Activated naive CD4-positive, alpha-beta T cell treated with anti-CD3 and anti-CD28 coated beads, Interleukin-2, amount 50 U/mL, for 72 hours (primary cell): ENCODE measurements at regions not wholly inside any gene's neighbourhood (a gene's known extent, or its start where the extent isn't known, plus 50 kb on each side); places are given as distances from the start of the nearest gene placed in this dataset.

ENCODE experiments used
- ATAC-seq, 2 donors: fragments of 150-1000 bp; cut with Tn5 transposase; 2 replicates each; pipeline ENCODE4 v1.10.0; 2021; ENCODE audit warnings: mild to moderate bottlenecking in 2 of 2, moderate library complexity in 2 of 2
- DNase-seq, 2 donors: peaks; one replicate each; pipeline ENCODE4 v3.0.0; 2021 to 2022; ENCODE audit warnings: low spot score in 2 of 2
- H3K27ac Mint-ChIP-seq, 2 donors: one replicate each; pipeline ENCODE4 v1.8.0; 2022; ENCODE audit warnings: mild to moderate bottlenecking in 2 of 2, mixed read lengths in 2 of 2
- H3K36me3 Mint-ChIP-seq, 2 donors: one replicate each; pipeline ENCODE4 v1.8.0; 2022; ENCODE audit warnings: mixed read lengths in 2 of 2
- H3K9me3 Mint-ChIP-seq, 2 donors: one replicate each; pipeline ENCODE4 v1.8.0; 2022; ENCODE audit warnings: mixed read lengths in 2 of 2

DNA sequence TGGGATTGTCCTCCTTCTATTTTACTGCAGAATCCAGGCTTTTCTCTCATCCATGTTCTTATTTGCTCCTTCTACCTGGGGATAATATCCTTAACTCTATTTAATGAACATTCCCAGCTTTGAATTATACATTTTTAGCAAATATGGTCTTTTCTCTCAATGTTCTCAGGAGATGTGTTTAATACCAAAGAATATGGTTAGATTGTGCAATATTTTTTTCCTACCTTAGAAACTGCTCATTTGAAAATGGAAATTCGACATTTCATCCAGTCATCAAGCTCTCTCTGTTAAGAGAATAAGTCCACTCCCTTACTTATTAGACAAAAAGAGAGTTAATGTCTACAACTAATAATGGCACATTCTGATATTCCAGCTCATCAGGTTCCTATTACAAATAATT, 160.4 kb upstream of the GULP1 start:
- Mint-ChIP-seq H3K36me3 (no peaks in the 10 kb centered on the region), H3K9me3 (peaks cover 0 to 3% of the 10 kb centered on the region in 2 donors), H3K27ac (no peak overlapping the region)
- ATAC-seq (no peak), DNase-seq (no peak)

GRCh38 chr2:188132385-188132784, 159.3 kb upstream of the GULP1 start:
- no peak for ATAC-seq
- H3K27ac Mint-ChIP-seq: no peak overlapping the region
- DNase-seq: no peak
- no peaks in the 10 kb centered on the region for H3K36me3 Mint-ChIP-seq
- peaks cover 0 to 3% of the 10 kb centered on the region in 2 donors for H3K9me3 Mint-ChIP-seq

- no peak for ATAC-seq
Observed at GRCh38 chr2:188134241-188134640, 157.4 kb upstream of the GULP1 start.

DNA sequence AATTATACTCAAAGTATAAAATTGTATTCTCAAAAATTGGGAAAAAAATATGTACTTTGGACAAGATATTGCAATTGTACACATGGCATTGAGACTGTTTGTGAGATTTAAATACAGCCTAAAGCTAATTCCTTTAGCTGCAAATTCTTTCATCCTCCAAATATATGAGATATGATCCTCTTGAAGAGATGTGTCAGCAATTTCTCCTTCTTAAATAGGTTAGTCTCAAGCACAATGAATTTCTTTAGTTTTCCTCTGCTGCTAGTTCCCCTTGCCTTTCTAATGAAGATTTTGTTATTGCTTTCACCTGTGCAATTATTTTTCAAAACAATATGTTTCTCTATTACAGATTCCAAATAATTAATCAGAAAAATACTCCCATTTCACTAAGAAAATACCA, 153.4 kb upstream of the GULP1 start:
- no peak for ATAC-seq
- DNase-seq: no peak
- Mint-ChIP-seq H3K36me3 (no peaks in the 10 kb centered on the region), H3K9me3 (peaks cover 0 to 4% of the 10 kb centered on the region in 2 donors), H3K27ac (no peak overlapping the region)

More at GRCh38 chr2:188134241-188134640, 157.4 kb upstream of the GULP1 start:
- DNase-seq: no peak
- H3K27ac Mint-ChIP-seq: no peak overlapping the region
- H3K36me3 Mint-ChIP-seq: no peaks in the 10 kb centered on the region
- H3K9me3 Mint-ChIP-seq: peaks cover 0 to 3% of the 10 kb centered on the region in 2 donors

DNA sequence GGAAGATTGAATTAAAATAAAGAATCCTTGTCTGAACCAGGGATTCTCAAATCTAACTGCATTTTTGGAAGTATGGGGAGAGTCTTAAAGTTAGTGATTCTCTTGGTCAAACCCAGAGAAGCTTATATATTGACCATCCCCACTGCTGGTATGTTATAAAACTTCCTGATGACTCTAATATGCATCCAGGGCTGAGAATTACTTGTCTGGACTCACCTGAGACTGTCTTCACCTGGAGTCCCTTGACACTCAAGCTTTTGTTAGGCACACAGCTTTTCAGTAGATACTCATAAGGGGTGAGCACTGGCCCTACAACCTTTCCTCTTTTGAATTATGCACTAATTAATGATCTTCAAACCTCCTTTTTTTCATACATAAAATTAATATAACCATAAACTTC, 149.6 kb upstream of the GULP1 start:
- H3K27ac Mint-ChIP-seq: no peak overlapping the region
- H3K36me3 Mint-ChIP-seq: no peaks in the 10 kb centered on the region
- ATAC-seq (no peak), DNase-seq (no peak)
- peaks cover 0 to 4% of the 10 kb centered on the region in 2 donors for H3K9me3 Mint-ChIP-seq

DNA sequence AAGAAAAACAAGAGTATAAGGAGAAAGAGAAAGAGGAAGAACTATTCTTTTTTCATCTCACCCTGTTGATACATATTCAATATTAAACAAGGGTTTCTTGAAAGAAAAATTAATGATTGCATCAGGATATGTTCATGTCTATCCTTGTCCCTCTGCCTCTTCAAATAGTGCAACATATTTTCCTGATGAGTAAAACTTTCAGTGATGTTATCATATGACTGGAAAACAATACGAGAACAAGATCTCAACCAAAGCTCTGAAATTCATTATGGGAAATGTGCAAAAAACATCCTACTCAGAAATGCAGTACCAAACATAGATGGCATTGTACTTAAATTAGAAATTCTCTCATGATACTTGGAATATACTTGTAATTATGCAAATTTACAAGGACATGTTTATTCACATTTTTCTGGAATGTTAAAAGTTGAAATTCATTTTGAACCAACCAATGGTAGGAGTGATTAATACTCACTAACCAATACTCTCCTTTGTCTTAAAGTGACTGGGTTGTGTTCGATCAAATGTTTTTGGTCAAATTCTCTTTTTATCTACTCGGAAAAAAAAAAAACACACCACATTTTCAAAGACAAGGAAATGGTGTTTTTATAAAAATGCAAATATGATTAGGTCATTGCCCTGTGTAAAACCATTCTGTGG, 148.9 kb upstream of the GULP1 start:
- H3K9me3 Mint-ChIP-seq: peaks cover 0 to 4% of the 10 kb centered on the region in 2 donors
- no peak for ATAC-seq
- no peak for DNase-seq
- no peak overlapping the region for H3K27ac Mint-ChIP-seq
- no peaks in the 10 kb centered on the region for H3K36me3 Mint-ChIP-seq

GRCh38 chr2:188145885-188146284, 145.8 kb upstream of the GULP1 start:
- Mint-ChIP-seq H3K9me3 (peaks cover 0 to 4% of the 10 kb centered on the region in 2 donors), H3K36me3 (no peaks in the 10 kb centered on the region), H3K27ac (no peak overlapping the region)
- no peak for DNase-seq
- no peak for ATAC-seq

- ATAC-seq (no peak), DNase-seq (no peak)
- Mint-ChIP-seq H3K9me3 (no peaks in the 10 kb centered on the region), H3K27ac (no peak overlapping the region), H3K36me3 (no peaks in the 10 kb centered on the region)
Observed at GRCh38 chr2:188146888-188147287, 144.8 kb upstream of the GULP1 start.

DNA sequence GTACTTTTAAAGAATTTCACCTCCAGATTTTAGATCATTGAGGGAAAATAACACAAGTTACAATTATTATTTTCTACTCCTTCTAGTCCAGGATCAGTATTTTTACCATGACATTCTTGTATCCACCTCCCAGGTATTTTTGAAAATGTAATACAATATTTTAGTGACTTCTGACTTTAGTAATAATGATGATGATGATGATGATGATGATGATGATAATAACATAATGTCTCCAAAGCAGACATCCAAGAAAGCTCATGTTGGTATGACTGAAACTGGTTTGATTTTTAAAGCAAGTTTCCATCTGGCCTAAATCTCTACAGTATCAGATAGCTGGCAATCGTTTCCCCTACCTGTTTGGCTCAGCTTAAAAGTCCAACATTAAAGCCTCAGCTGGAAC, 140.0 kb upstream of the GULP1 start:
- Mint-ChIP-seq H3K36me3 (no peaks in the 10 kb centered on the region), H3K9me3 (no peaks in the 10 kb centered on the region), H3K27ac (no peak overlapping the region)
- DNase-seq (no peak), ATAC-seq (no peak)

DNA sequence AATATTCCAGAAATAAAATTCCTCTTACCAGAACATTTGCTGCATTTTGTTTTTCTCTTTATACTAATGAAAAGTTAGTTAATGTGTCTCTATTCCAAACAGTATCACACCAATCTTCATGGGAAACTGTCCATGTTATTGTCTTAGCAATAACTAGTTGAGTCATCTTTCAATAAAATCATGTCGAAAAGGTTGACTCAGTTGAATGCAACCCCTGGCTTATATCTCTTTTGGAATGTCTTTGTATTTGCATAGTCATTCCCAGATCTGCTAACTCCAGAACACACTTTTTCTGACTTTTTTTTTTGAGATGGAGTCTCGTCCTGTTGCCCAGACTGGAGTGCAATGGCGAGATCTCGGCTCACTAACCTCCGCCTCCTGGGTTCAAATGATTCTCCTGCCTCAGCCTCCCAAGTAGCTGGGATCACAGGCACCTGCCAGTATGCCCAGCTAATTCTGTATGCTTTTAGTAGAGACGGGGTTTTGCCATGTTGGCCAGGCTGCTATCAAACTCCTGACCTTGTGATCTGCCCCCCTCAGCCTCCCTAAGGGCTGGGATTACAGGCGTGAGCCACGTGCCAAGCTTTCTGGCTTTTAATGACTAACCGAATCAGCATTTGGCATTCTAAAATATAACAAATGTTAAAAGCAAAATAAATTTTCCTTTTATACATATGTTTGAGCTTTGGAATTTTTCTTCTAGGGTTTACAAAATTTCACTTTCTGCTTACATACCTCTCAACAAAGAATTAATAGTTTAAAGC, 133.2 kb upstream of the GULP1 start:
- ATAC-seq: no peak
- DNase-seq: no peak
- Mint-ChIP-seq H3K27ac (no peak overlapping the region), H3K36me3 (no peaks in the 10 kb centered on the region), H3K9me3 (no peaks in the 10 kb centered on the region)

- DNase-seq: no peak
- Mint-ChIP-seq H3K36me3 (no peaks in the 10 kb centered on the region), H3K9me3 (peaks cover 0 to under 1% of the 10 kb centered on the region in 2 donors), H3K27ac (no peak overlapping the region)
- no peak for ATAC-seq
Observed at GRCh38 chr2:188159484-188159883, 132.2 kb upstream of the GULP1 start.

- DNase-seq (no peak), ATAC-seq (no peak)
- peaks cover 18 to 21% of the 10 kb centered on the region in 2 donors for H3K9me3 Mint-ChIP-seq
- H3K27ac Mint-ChIP-seq: no peak overlapping the region
- no peaks in the 10 kb centered on the region for H3K36me3 Mint-ChIP-seq
Observed at GRCh38 chr2:188170356-188170755, 121.3 kb upstream of the GULP1 start.

GRCh38 chr2:188176620-188177019, 115.1 kb upstream of the GULP1 start:
- DNase-seq: no peak
- H3K36me3 Mint-ChIP-seq: no peaks in the 10 kb centered on the region
- H3K27ac Mint-ChIP-seq: no peak overlapping the region

GRCh38 chr2:188181067-188181838, 110.4 kb upstream of the GULP1 start:
- no peak overlapping the region for H3K27ac Mint-ChIP-seq
- H3K9me3 Mint-ChIP-seq: peaks cover 0 to 4% of the 10 kb centered on the region in 2 donors
- ATAC-seq: no peak
- no peak for DNase-seq
- H3K36me3 Mint-ChIP-seq: no peaks in the 10 kb centered on the region

More at GRCh38 chr2:188176620-188177019, 115.1 kb upstream of the GULP1 start:
- ATAC-seq: no peak
- H3K9me3 Mint-ChIP-seq: peaks cover 13 to 14% of the 10 kb centered on the region in 2 donors

DNA sequence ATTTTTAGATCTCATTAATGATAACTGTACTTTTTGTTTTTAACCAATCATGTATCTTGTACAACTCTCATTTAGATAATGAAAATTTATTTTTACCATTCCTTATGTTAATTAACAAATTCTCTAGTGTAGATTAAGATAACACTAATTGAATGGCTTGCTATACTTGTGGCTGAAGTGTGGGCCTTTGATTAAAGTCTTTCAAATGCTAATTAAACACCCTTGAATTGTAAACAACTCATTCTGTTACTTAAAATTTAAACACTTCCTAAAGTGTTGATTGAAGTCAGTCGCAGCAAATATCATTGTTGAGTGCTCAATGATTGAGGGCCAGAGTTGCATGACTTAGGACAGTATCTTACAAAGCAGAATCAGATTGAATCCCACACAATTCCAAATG, 109.8 kb upstream of the GULP1 start:
- DNase-seq: no peak
- no peak for ATAC-seq
- Mint-ChIP-seq H3K27ac (no peak overlapping the region), H3K36me3 (no peaks in the 10 kb centered on the region), H3K9me3 (peaks cover 0 to 4% of the 10 kb centered on the region in 2 donors)

GRCh38 chr2:188187726-188188125, 103.9 kb upstream of the GULP1 start:
- ATAC-seq: no peak

DNA sequence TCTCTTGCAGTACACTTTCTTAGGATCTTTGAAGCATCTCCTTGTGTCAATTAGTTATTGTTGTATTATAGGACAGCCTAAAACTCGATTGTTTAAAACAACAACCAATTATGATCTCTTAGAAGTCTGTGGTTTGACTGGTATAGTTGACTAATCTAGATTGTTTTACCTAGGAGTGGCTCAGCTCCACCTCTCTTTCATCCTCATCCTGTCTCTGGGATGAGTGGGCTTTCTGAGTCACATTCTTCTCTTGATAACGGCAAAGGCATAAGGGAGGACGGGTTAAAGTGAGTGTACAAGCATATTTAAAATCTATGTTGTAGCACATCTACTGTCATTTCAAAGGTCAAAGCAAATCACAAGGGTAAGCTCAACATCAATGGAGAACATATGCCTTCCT, 102.3 kb upstream of the GULP1 start:
- peak in 1 of 2 donors; percentile 49 for ATAC-seq
- H3K36me3 Mint-ChIP-seq: no peaks in the 10 kb centered on the region

More at GRCh38 chr2:188187726-188188125, 103.9 kb upstream of the GULP1 start:
- no peaks in the 10 kb centered on the region for H3K36me3 Mint-ChIP-seq
- no peak overlapping the region for H3K27ac Mint-ChIP-seq
- H3K9me3 Mint-ChIP-seq: peaks cover 0 to 3% of the 10 kb centered on the region in 2 donors
- DNase-seq: no peak

More for the DNA sequence above, 102.3 kb upstream of the GULP1 start:
- no peak for DNase-seq
- H3K9me3 Mint-ChIP-seq: peaks cover 0 to 3% of the 10 kb centered on the region in 2 donors
- no peak overlapping the region for H3K27ac Mint-ChIP-seq
